ENCODE measurements at regions not wholly inside any gene's neighbourhood (a gene's known extent, or its start where the extent isn't known, plus 50 kb on each side); places are given as distances from the start of the nearest gene placed in this dataset.
"Not testable (repeated sequence)": the region's sequence is repeated elsewhere in the genome, so short reads cannot be mapped to it uniquely, and the experiment has no call there.

- peak; percentile 31 to 87 for DNase-seq
- Histone ChIP-seq H3K4me1 (ENCODE audit: control insufficient read depth in 1 of 2, insufficient read depth in 2 of 2, low read length in 2 of 2) (no peaks in the 10 kb centered on the region), H2AFZ (ENCODE audit: insufficient read depth, low read length, poor library complexity) (no peak overlapping the region), H3K79me1 (ENCODE audit: low read length) (no peaks in the 10 kb centered on the region), H3K4me2 (ENCODE audit: low read length) (no peak overlapping the region), H3K4ac (ENCODE audit: low read depth, low read length) (no peak overlapping the region), H3K27ac (ENCODE audit: low read depth, low read length) (no peak overlapping the region), H3K36me3 (ENCODE audit: control insufficient read depth in 1 of 2, insufficient read depth in 2 of 2, low read length in 2 of 2) (no peaks in the 10 kb centered on the region), H3K14ac (ENCODE audit: low read length) (no peak overlapping the region), H4K12ac (ENCODE audit: low read depth, low read length) (no peak overlapping the region), H3K18ac (ENCODE audit: low read length) (no peak overlapping the region), H3K9ac (ENCODE audit: low read length) (no peak overlapping the region), H4K91ac (ENCODE audit: low read depth, low read length) (no peak overlapping the region), H3K79me2 (ENCODE audit: control insufficient read depth, insufficient read depth, low read length, poor library complexity) (no peaks in the 10 kb centered on the region), H3K9me3 (ENCODE audit: insufficient read depth, low read depth, low read length) (no peaks in the 10 kb centered on the region), H2BK5ac (ENCODE audit: low read depth, low read length, poor library complexity) (no peak overlapping the region), H3K4me3 (ENCODE audit: low read depth, low read length) (no peak overlapping the region), H3K23ac (ENCODE audit: low read length) (no peak overlapping the region), H4K8ac (ENCODE audit: low read depth, low read length) (no peak overlapping the region), H2BK12ac (ENCODE audit: low read length) (no peak overlapping the region), H3K27me3 (ENCODE audit: insufficient read depth, low read length) (no peaks in the 10 kb centered on the region), H2AK5ac (ENCODE audit: low read length) (no peak overlapping the region), H2BK120ac (ENCODE audit: insufficient read depth, low read length, poor library complexity) (no peak overlapping the region)
- WGBS (ENCODE audit: extremely low coverage, insufficient coverage, insufficient read length): no CpG with 5 or more reads among the region's 5 CpGs
These were observed 114.1 kb upstream of the ESR1 start for GRCh38 chr6:151693366-151693765.

DNA sequence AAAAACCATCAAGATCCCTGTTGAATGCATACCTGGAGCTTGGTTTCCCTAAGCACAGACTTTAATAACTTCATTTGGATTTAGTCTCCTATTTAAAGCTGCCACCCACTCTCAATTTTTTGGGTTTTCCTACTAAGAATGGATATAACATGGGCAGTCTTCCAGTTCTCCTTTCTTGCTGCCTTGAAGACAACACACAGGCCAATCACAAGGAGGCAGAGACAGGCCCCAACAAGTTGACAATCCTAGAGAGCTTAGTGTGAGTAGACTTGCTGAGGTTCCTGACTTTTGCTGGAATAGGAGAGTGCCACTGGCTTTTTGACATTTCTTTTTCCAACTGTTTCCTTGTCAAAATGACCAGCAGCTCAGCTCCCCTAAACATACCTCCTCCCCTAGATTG is 112.3 kb upstream of the ESR1 start:
- no peaks in the 10 kb centered on the region for H3K4me1 ChIP-seq (ENCODE audit: control insufficient read depth in 1 of 2, insufficient read depth in 2 of 2, low read length in 2 of 2)
- no peak overlapping the region for H2AFZ ChIP-seq (ENCODE audit: insufficient read depth, low read length, poor library complexity)
- H3K9ac ChIP-seq (ENCODE audit: low read length): no peak overlapping the region
- H3K27me3 ChIP-seq (ENCODE audit: insufficient read depth, low read length): no peaks in the 10 kb centered on the region
- no peak overlapping the region for H2AK5ac ChIP-seq (ENCODE audit: low read length)
- no peak overlapping the region for H3K23ac ChIP-seq (ENCODE audit: low read length)
- no peak overlapping the region for H3K27ac ChIP-seq (ENCODE audit: low read depth, low read length)
- no peaks in the 10 kb centered on the region for H3K9me3 ChIP-seq (ENCODE audit: insufficient read depth, low read depth, low read length)
- no peaks in the 10 kb centered on the region for H3K79me1 ChIP-seq (ENCODE audit: low read length)
- H3K36me3 ChIP-seq (ENCODE audit: control insufficient read depth in 1 of 2, insufficient read depth in 2 of 2, low read length in 2 of 2): no peaks in the 10 kb centered on the region
- H4K8ac ChIP-seq (ENCODE audit: low read depth, low read length): no peak overlapping the region
- H2BK5ac ChIP-seq (ENCODE audit: low read depth, low read length, poor library complexity): no peak overlapping the region
- H2BK120ac ChIP-seq (ENCODE audit: insufficient read depth, low read length, poor library complexity): no peak overlapping the region
- no peak overlapping the region for H4K12ac ChIP-seq (ENCODE audit: low read depth, low read length)
- H3K4ac ChIP-seq (ENCODE audit: low read depth, low read length): no peak overlapping the region
- H3K18ac ChIP-seq (ENCODE audit: low read length): no peak overlapping the region
- no peak overlapping the region for H3K4me3 ChIP-seq (ENCODE audit: low read depth, low read length)
- H3K79me2 ChIP-seq (ENCODE audit: control insufficient read depth, insufficient read depth, low read length, poor library complexity): no peaks in the 10 kb centered on the region
- H2BK12ac ChIP-seq (ENCODE audit: low read length): no peak overlapping the region
- no peak for DNase-seq
- no peak overlapping the region for H4K91ac ChIP-seq (ENCODE audit: low read depth, low read length)
- H3K4me2 ChIP-seq (ENCODE audit: low read length): no peak overlapping the region
- no peak overlapping the region for H3K14ac ChIP-seq (ENCODE audit: low read length)

GRCh38 chr6:151696302-151696701 is 111.2 kb upstream of the ESR1 start:
- DNase-seq; H3K23ac ChIP-seq (ENCODE audit: low read length): not testable (repeated sequence)
- WGBS (ENCODE audit: extremely low coverage, insufficient coverage, insufficient read length): no CpG with 5 or more reads among the region's 4 CpGs

GRCh38 chr6:151698931-151699700 is 108.4 kb upstream of the ESR1 start:
- no peak overlapping the region for H4K12ac ChIP-seq (ENCODE audit: low read depth, low read length)
- H3K9me3 ChIP-seq (ENCODE audit: insufficient read depth, low read depth, low read length): no peaks in the 10 kb centered on the region
- no peak overlapping the region for H3K4ac ChIP-seq (ENCODE audit: low read depth, low read length)
- H2BK12ac ChIP-seq (ENCODE audit: low read length): no peak overlapping the region
- no peak overlapping the region for H2AFZ ChIP-seq (ENCODE audit: insufficient read depth, low read length, poor library complexity)
- DNase-seq: no peak
- no peak overlapping the region for H2BK120ac ChIP-seq (ENCODE audit: insufficient read depth, low read length, poor library complexity)
- H2AK5ac ChIP-seq (ENCODE audit: low read length): no peak overlapping the region
- no peak overlapping the region for H3K18ac ChIP-seq (ENCODE audit: low read length)
- no peak overlapping the region for H3K27ac ChIP-seq (ENCODE audit: low read depth, low read length)
- H3K79me2 ChIP-seq (ENCODE audit: control insufficient read depth, insufficient read depth, low read length, poor library complexity): no peaks in the 10 kb centered on the region
- no peak overlapping the region for H3K9ac ChIP-seq (ENCODE audit: low read length)
- peaks cover 0 to 5% of the 10 kb centered on the region in 2 experiments for H3K4me1 ChIP-seq (ENCODE audit: control insufficient read depth in 1 of 2, insufficient read depth in 2 of 2, low read length in 2 of 2)
- H3K4me2 ChIP-seq (ENCODE audit: low read length): no peak overlapping the region
- no peak overlapping the region for H2BK5ac ChIP-seq (ENCODE audit: low read depth, low read length, poor library complexity)
- H4K91ac ChIP-seq (ENCODE audit: low read depth, low read length): no peak overlapping the region
- H3K23ac ChIP-seq (ENCODE audit: low read length): no peak overlapping the region
- H3K36me3 ChIP-seq (ENCODE audit: control insufficient read depth in 1 of 2, insufficient read depth in 2 of 2, low read length in 2 of 2): no peaks in the 10 kb centered on the region
- no CpG with 5 or more reads among the region's 5 CpGs for WGBS (ENCODE audit: extremely low coverage, insufficient coverage, insufficient read length)
- no peaks in the 10 kb centered on the region for H3K27me3 ChIP-seq (ENCODE audit: insufficient read depth, low read length)
- H4K8ac ChIP-seq (ENCODE audit: low read depth, low read length): no peak overlapping the region
- no peaks in the 10 kb centered on the region for H3K79me1 ChIP-seq (ENCODE audit: low read length)
- H3K4me3 ChIP-seq (ENCODE audit: low read depth, low read length): no peak overlapping the region
- H3K14ac ChIP-seq (ENCODE audit: low read length): no peak overlapping the region

More at GRCh38 chr6:151696302-151696701, 111.2 kb upstream of the ESR1 start:
- not testable (repeated sequence) for H2BK120ac ChIP-seq (ENCODE audit: insufficient read depth, low read length, poor library complexity); H3K27ac ChIP-seq (ENCODE audit: low read depth, low read length); H2AK5ac ChIP-seq (ENCODE audit: low read length); H3K9me3 ChIP-seq (ENCODE audit: insufficient read depth, low read depth, low read length); H3K79me2 ChIP-seq (ENCODE audit: control insufficient read depth, insufficient read depth, low read length, poor library complexity); H4K8ac ChIP-seq (ENCODE audit: low read depth, low read length); H3K4me3 ChIP-seq (ENCODE audit: low read depth, low read length); H3K4ac ChIP-seq (ENCODE audit: low read depth, low read length); H3K4me1 ChIP-seq (ENCODE audit: control insufficient read depth in 1 of 2, insufficient read depth in 2 of 2, low read length in 2 of 2); H3K27me3 ChIP-seq (ENCODE audit: insufficient read depth, low read length); H2BK5ac ChIP-seq (ENCODE audit: low read depth, low read length, poor library complexity); H3K4me2 ChIP-seq (ENCODE audit: low read length); H2AFZ ChIP-seq (ENCODE audit: insufficient read depth, low read length, poor library complexity); H2BK12ac ChIP-seq (ENCODE audit: low read length); H4K91ac ChIP-seq (ENCODE audit: low read depth, low read length); H3K79me1 ChIP-seq (ENCODE audit: low read length); H3K9ac ChIP-seq (ENCODE audit: low read length); H4K12ac ChIP-seq (ENCODE audit: low read depth, low read length); H3K14ac ChIP-seq (ENCODE audit: low read length); H3K36me3 ChIP-seq (ENCODE audit: control insufficient read depth in 1 of 2, insufficient read depth in 2 of 2, low read length in 2 of 2); H3K18ac ChIP-seq (ENCODE audit: low read length)
